OCI-LY1 (cell line): ENCODE measurements at regions not wholly inside any gene's neighbourhood (a gene's known extent, or its start where the extent isn't known, plus 50 kb on each side); places are given as distances from the start of the nearest gene placed in this dataset.

Source experiments
- H2AFZ ChIP-seq: fragments of 200-600 bp; sonication (generic), shearing (Covaris generic); 2 replicates; pipeline ENCODE4 v1.6.0; 2014; ENCODE audit warnings: antibody characterized with exemption, mild to moderate bottlenecking, low read length
- H3F3A ChIP-seq: fragments of 200-600 bp; sonication (generic), shearing (Covaris generic); 2 replicates; pipeline ENCODE4 v1.6.0; 2014; ENCODE audit warnings: mild to moderate bottlenecking, antibody characterized with exemption, low read length, moderate library complexity; ENCODE audit not compliant: insufficient read depth
- H3K27ac ChIP-seq: fragments of 200-600 bp; sonication (generic); 2 replicates; pipeline ENCODE4 v1.5.1; 2014; ENCODE audit warnings: low read length, mixed run types, mild to moderate bottlenecking, low read depth; ENCODE audit not compliant: poor library complexity, severe bottlenecking
- H3K27me3 ChIP-seq: fragments of 200-600 bp; sonication (generic); 2 replicates; pipeline ENCODE4 v1.6.0; 2014; ENCODE audit warnings: antibody characterized with exemption, mild to moderate bottlenecking, low read length, moderate library complexity; ENCODE audit not compliant: insufficient read depth
- H3K36me3 ChIP-seq: fragments of 200-600 bp; sonication (generic); 2 replicates; pipeline ENCODE4 v1.6.1; 2014; ENCODE audit warnings: mild to moderate bottlenecking, antibody characterized with exemption, low read length, moderate library complexity, mixed read lengths; ENCODE audit not compliant: insufficient read depth
- H3K4me1 ChIP-seq: fragments of 200-600 bp; sonication (generic); 2 replicates; pipeline ENCODE4 v1.5.1; 2014; ENCODE audit warnings: mild to moderate bottlenecking, low read length, moderate library complexity; ENCODE audit not compliant: insufficient read depth, severe bottlenecking
- H3K4me2 ChIP-seq: fragments of 200-600 bp; sonication (generic), shearing (Covaris generic); 2 replicates; pipeline ENCODE4 v1.6.1; 2014; ENCODE audit warnings: low read length
- H3K4me3 ChIP-seq: fragments of 200-600 bp; sonication (generic); 2 replicates; pipeline ENCODE4 v1.5.1; 2014; ENCODE audit warnings: low read length, low read depth, mild to moderate bottlenecking, mixed read lengths; ENCODE audit not compliant: poor library complexity, severe bottlenecking
- H3K79me2 ChIP-seq: fragments of 200-600 bp; shearing (Covaris generic); 2 replicates; pipeline ENCODE4 v1.6.1; 2016; ENCODE audit warnings: mixed run types, low read length, mixed read lengths; ENCODE audit not compliant: insufficient read depth
- H3K9ac ChIP-seq: fragments of 200-600 bp; sonication (generic), shearing (Covaris generic); 2 replicates; pipeline ENCODE4 v1.6.1; 2014; ENCODE audit warnings: mild to moderate bottlenecking, low read length, mixed read lengths
- H3K9me2 ChIP-seq: fragments of 200-600 bp; sonication (generic), shearing (Covaris generic); 2 replicates; pipeline ENCODE4 v1.6.1; 2014; ENCODE audit warnings: low read depth, mild to moderate bottlenecking, low read length, mixed read lengths
- H3K9me3 ChIP-seq: fragments of 200-600 bp; shearing (Covaris generic); 2 replicates; pipeline ENCODE4 v1.6.1; 2014; ENCODE audit warnings: low read length, mixed read lengths
- H4K20me1 ChIP-seq: fragments of 200-600 bp; sonication (generic), shearing (Covaris generic); 2 replicates; pipeline ENCODE4 v1.6.0; 2016; ENCODE audit warnings: mild to moderate bottlenecking, low read length; ENCODE audit not compliant: insufficient read depth
- CTCF ChIP-seq: fragments of 200-600 bp; sonication (generic), shearing (Covaris generic); IDR thresholded peaks from 2 replicates; pipeline ENCODE4 v1.5.1; 2017; ENCODE audit warnings: mild to moderate bottlenecking, antibody characterized with exemption, low read length, moderate library complexity, mixed read lengths
- EZH2 ChIP-seq: fragments of 200-600 bp; sonication (generic), shearing (Covaris generic); IDR thresholded peaks from 2 replicates; pipeline ENCODE4 v1.8.0; 2017; ENCODE audit warnings: borderline replicate concordance, mixed run types, mild to moderate bottlenecking, antibody characterized with exemption, low read length, moderate library complexity, mixed read lengths

GRCh38 chr7:113446791-113447190 lies 328.4 kb upstream of the SMIM30 start:
- no peaks in the 10 kb centered on the region for H3K4me1 ChIP-seq
- H3K79me2 ChIP-seq, result no peaks in the 10 kb centered on the region
- H3K9me2 ChIP-seq, result no peaks in the 10 kb centered on the region; the same call in 1 of the 2 replicates
- no peak overlapping the region for H3K9ac ChIP-seq
- no peak overlapping the region for H3K27ac ChIP-seq
- H3K9me3 ChIP-seq, result no peaks in the 10 kb centered on the region
- H3F3A ChIP-seq, result no peaks in the 10 kb centered on the region; the same call in 1 of the 2 replicates
- H3K4me3 ChIP-seq, result no peak overlapping the region
- TF ChIP-seq CTCF, result no peak
- no peak for TF ChIP-seq EZH2
- no peaks in the 10 kb centered on the region for H4K20me1 ChIP-seq
- no peaks in the 10 kb centered on the region for H3K36me3 ChIP-seq
- H2AFZ ChIP-seq, result no peak overlapping the region
- no peaks in the 10 kb centered on the region for H3K27me3 ChIP-seq
- no peak overlapping the region for H3K4me2 ChIP-seq

- H2AFZ ChIP-seq, result no peak overlapping the region
- no peak for TF ChIP-seq EZH2
- no peak for TF ChIP-seq CTCF
- H3K4me3 ChIP-seq, result no peak overlapping the region
- no peak overlapping the region for H3K27ac ChIP-seq
- H3K9me2 ChIP-seq, result no peaks in the 10 kb centered on the region; the same call in 1 of the 2 replicates
- H3K36me3 ChIP-seq, result no peaks in the 10 kb centered on the region
- H3F3A ChIP-seq, result no peaks in the 10 kb centered on the region; the same call in 1 of the 2 replicates
- no peaks in the 10 kb centered on the region for H3K4me1 ChIP-seq
- H3K4me2 ChIP-seq, result no peak overlapping the region
- H4K20me1 ChIP-seq, result no peaks in the 10 kb centered on the region
- H3K27me3 ChIP-seq, result no peaks in the 10 kb centered on the region
- H3K9me3 ChIP-seq, result no peaks in the 10 kb centered on the region
- H3K9ac ChIP-seq, result no peak overlapping the region
- no peaks in the 10 kb centered on the region for H3K79me2 ChIP-seq
Observed at GRCh38 chr7:113446391-113446790, 328.0 kb upstream of the SMIM30 start.

- no peak overlapping the region for H3K4me2 ChIP-seq
- H2AFZ ChIP-seq, result no peak overlapping the region
- no peaks in the 10 kb centered on the region for H3K4me1 ChIP-seq
- no peak overlapping the region for H3K27ac ChIP-seq
- H3K36me3 ChIP-seq, result no peaks in the 10 kb centered on the region
- no peak overlapping the region for H3K9ac ChIP-seq
- H3K4me3 ChIP-seq, result no peak overlapping the region
- H3K27me3 ChIP-seq, result no peaks in the 10 kb centered on the region
- H4K20me1 ChIP-seq, result no peaks in the 10 kb centered on the region
- H3F3A ChIP-seq, result no peaks in the 10 kb centered on the region; the same call in 1 of the 2 replicates
- H3K9me3 ChIP-seq, result no peaks in the 10 kb centered on the region
- H3K79me2 ChIP-seq, result no peaks in the 10 kb centered on the region
- no peaks in the 10 kb centered on the region; the same call in 1 of the 2 replicates for H3K9me2 ChIP-seq
- TF ChIP-seq CTCF (no peak), EZH2 (no peak)
Observed at GRCh38 chr7:113444261-113444660, 325.9 kb upstream of the SMIM30 start.
